GM12801 (cell line): ENCODE measurements at regions not wholly inside any gene's neighbourhood (a gene's known extent, or its start where the extent isn't known, plus 50 kb on each side); places are given as distances from the start of the nearest gene placed in this dataset.
A peak's percentile ranks its signal among the peaks of the same experiment; 100 is the strongest.

Experiments
- TF ChIP-seq, protein P1 (sequence below): IDR thresholded peaks from one replicate; pipeline ENCODE4 v1.5.1; 2011; ENCODE audit warnings: control low read depth; ENCODE audit not compliant: insufficient read length; ENCODE audit errors: extremely low read depth

DNA sequence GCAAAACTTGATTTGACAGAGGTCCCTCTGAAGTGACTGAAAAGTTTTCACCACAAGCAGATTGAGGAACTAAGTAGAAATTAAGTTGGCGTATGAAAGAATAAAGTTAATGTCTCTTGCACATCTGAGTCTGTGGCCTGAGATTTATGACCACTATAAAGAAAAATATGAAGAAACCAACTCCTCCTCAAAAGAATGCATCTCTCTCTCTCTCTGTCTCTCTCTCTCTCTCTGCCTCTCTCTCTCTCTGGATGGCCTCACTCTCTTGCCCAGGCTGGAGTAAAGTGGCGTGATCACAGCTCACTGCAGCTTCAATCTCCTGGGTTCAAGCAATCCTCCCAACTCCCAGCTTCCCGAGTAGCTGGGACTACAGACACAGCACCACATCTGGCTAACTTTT, 55.2 kb downstream of the RPL22L1 start:
- TF ChIP-seq, protein P1, sequence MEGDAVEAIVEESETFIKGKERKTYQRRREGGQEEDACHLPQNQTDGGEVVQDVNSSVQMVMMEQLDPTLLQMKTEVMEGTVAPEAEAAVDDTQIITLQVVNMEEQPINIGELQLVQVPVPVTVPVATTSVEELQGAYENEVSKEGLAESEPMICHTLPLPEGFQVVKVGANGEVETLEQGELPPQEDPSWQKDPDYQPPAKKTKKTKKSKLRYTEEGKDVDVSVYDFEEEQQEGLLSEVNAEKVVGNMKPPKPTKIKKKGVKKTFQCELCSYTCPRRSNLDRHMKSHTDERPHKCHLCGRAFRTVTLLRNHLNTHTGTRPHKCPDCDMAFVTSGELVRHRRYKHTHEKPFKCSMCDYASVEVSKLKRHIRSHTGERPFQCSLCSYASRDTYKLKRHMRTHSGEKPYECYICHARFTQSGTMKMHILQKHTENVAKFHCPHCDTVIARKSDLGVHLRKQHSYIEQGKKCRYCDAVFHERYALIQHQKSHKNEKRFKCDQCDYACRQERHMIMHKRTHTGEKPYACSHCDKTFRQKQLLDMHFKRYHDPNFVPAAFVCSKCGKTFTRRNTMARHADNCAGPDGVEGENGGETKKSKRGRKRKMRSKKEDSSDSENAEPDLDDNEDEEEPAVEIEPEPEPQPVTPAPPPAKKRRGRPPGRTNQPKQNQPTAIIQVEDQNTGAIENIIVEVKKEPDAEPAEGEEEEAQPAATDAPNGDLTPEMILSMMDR, result no peak

GRCh38 chr3:170813266-170813665, 56.7 kb downstream of the RPL22L1 start:
- TF ChIP-seq, protein P1, result no peak

DNA sequence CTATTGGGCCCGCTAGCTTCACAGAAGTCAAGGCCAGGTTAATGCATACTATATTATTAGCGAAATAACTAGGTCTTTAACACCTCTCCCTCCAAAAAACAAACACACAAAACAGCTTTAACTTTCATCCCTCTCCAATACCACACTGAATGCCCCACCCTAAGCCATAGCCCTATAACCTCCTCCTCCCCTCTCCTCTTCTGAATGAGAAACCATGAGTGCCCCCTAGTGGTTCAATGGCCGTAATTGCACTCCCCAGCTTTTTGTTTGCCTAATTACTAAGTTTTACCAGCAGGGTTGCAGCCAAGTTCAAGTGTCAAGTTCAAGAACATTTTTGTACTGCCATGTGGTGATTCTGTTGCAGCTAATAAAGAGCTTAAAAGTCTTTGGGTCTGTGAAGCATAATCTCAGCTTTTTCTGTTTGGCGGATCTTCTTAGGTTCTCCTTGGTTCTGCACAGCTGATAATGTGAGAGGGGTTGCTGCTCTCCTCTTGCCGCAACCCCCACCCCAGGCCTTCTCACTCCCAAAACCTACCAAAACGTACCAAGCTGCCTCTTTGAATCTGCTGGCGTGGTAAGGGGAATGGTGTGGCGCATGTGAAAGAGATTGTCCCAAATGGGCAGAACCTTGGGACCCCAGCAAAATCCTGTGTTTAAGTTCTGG, 57.9 kb downstream of the RPL22L1 start:
- TF ChIP-seq, protein P1, result peak; percentile 40

DNA sequence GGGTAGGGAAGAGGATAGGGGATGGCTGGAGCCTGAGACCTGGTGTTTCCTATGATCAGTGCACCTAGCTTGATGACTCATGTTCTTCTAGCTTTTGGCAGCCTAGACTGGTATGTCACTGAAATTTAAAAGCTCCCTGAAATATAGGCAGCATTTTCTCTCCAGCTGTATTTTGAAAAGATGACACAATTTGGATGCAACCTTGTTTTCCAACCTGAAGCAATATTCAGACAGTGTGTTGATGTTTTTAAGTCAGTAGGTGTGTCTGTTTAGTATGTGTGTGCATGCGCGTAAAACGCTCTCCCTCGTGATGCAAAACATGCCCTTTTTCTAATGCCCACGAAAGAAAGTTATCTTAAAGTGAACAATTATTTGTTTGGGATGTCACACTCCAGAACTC, 58.5 kb downstream of the RPL22L1 start:
- TF ChIP-seq, protein P1, result no peak

GRCh38 chr3:170809975-170810357, 60.0 kb downstream of the RPL22L1 start:
- TF ChIP-seq, protein P1, result no peak

- TF ChIP-seq, protein P1, result no peak
Observed at GRCh38 chr3:170809007-170809974, 60.7 kb downstream of the RPL22L1 start.

DNA sequence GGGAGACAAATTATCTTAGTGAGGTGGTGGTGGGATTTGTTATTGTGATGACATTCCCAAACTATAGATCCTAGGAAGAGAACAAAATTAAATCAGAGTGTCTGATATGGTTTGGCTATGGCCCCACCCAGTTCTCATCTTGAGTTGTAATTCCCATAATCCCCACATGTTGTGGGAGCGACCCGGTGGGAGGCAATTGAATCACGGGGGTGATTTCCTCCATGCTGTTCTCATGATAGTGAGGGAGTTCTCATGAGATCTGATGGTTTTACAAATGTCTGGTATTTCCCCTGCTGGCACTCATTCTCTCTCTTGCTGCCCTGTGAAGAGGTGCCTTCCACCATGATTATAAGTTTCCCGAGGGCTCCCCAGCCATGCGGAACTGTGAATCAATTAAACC, 62.0 kb downstream of the RPL22L1 start:
- TF ChIP-seq, protein P1, result no peak
